OCI-LY7 (cell line): ENCODE measurements at regions not wholly inside any gene's neighbourhood (a gene's known extent, or its start where the extent isn't known, plus 50 kb on each side); places are given as distances from the start of the nearest gene placed in this dataset.

ENCODE experiments used
- BruUV-seq: library from RNA; stranded (reverse); fragments of 400-500 nt; replicated peaks from 2 replicates; lab custom pipeline; 2021; lab: Mats Ljungman, UMichigan
- CTCF ChIA-PET: fragments of 300-600 bp; sonication (Branson Sonifier 250); formaldehyde crosslinking; loops from one replicate; lab custom pipeline; 2022; ENCODE audit warnings: antibody characterized with exemption; ENCODE audit not compliant: unreplicated experiment; lab: Charles Lee
- POLR2A ChIA-PET: fragments of 300-600 bp; sonication (Branson Sonifier 250); formaldehyde crosslinking; loops from one replicate; lab custom pipeline; 2022; ENCODE audit warnings: antibody characterized with exemption; lab: Charles Lee
- DNase-seq: peaks from one replicate; pipeline ENCODE4 v3.0.0-alpha.2; 2015; ENCODE audit warnings: low spot score
- H2AFZ ChIP-seq: fragments of 200-600 bp; sonication (generic), shearing (Covaris generic); 2 replicates; pipeline ENCODE4 v1.6.1; 2014; ENCODE audit warnings: mild to moderate bottlenecking, antibody characterized with exemption, low read length, moderate library complexity
- H3K27ac ChIP-seq: fragments of 200-600 bp; sonication (generic); 2 replicates; pipeline ENCODE4 v1.5.1; 2014; ENCODE audit warnings: mixed run types, low read depth, mild to moderate bottlenecking, moderate library complexity, low read length, inconsistent platforms; ENCODE audit not compliant: poor library complexity, severe bottlenecking
- H3K36me3 ChIP-seq: fragments of 200-600 bp; sonication (generic); 2 replicates; pipeline ENCODE4 v1.6.1; 2014; ENCODE audit warnings: mild to moderate bottlenecking, antibody characterized with exemption, low read length, moderate library complexity, mixed read lengths; ENCODE audit not compliant: insufficient read depth
- H3K4me1 ChIP-seq: fragments of 200-600 bp; sonication (generic); 2 replicates; pipeline ENCODE4 v1.5.1; 2014; ENCODE audit warnings: mild to moderate bottlenecking, low read length; ENCODE audit not compliant: insufficient read depth, poor library complexity, severe bottlenecking
- H3K4me2 ChIP-seq: fragments of 200-600 bp; sonication (generic); 2 replicates; pipeline ENCODE4 v1.6.1; 2014; ENCODE audit warnings: mild to moderate bottlenecking, low read length
- H3K4me3 ChIP-seq: fragments of 200-600 bp; sonication (generic); 2 replicates; pipeline ENCODE4 v1.5.1; 2014; ENCODE audit warnings: mild to moderate bottlenecking, low read depth, low read length; ENCODE audit not compliant: poor library complexity, severe bottlenecking
- H3K79me2 ChIP-seq: fragments of 200-600 bp; sonication (generic); 2 replicates; pipeline ENCODE4 v1.6.1; 2016; ENCODE audit warnings: low read depth, mild to moderate bottlenecking, low read length, moderate library complexity, mixed read lengths; ENCODE audit not compliant: insufficient read depth
- H3K9me2 ChIP-seq: fragments of 200-600 bp; sonication (generic); 2 replicates; pipeline ENCODE4 v1.6.1; 2016; ENCODE audit warnings: mild to moderate bottlenecking, low read length, mixed read lengths; ENCODE audit not compliant: insufficient read depth
- H3K9me3 ChIP-seq: fragments of 200-600 bp; sonication (generic); 2 replicates; pipeline ENCODE4 v1.6.1; 2014; ENCODE audit warnings: mild to moderate bottlenecking, mixed run types, low read length, mixed read lengths
- H4K20me1 ChIP-seq: fragments of 200-600 bp; sonication (generic); 2 replicates; pipeline ENCODE4 v1.6.1; 2014; ENCODE audit warnings: mild to moderate bottlenecking, antibody characterized with exemption, low read length, moderate library complexity, mixed read lengths; ENCODE audit not compliant: insufficient read depth
- CTCF ChIP-seq: fragments of 200-600 bp; sonication (generic); conservative IDR thresholded peaks from 2 replicates; pipeline ENCODE4 v1.5.1; 2014; ENCODE audit warnings: mild to moderate bottlenecking, antibody characterized with exemption, low read length, moderate library complexity, mixed read lengths
- EZH2phosphoT487 ChIP-seq: fragments of 200-600 bp; sonication (generic); IDR thresholded peaks from 2 replicates; pipeline ENCODE4 v1.6.1; 2018; ENCODE audit warnings: low read depth, borderline replicate concordance, mild to moderate bottlenecking, mixed run types, antibody characterized with exemption, low read length, moderate library complexity, mixed read lengths
- intact Hi-C: fragments of 100-400 bp; cut with micrococcal nuclease; formaldehyde crosslinking; loops from one replicate; pipeline ENCODE4 v1.10.0; 2022; ENCODE audit not compliant: unreplicated experiment

- H4K20me1 ChIP-seq, result no peaks in the 10 kb centered on the region
- H3K36me3 ChIP-seq, result no peaks in the 10 kb centered on the region
- no peaks in the 10 kb centered on the region for H3K79me2 ChIP-seq
- H3K27ac ChIP-seq, result no peak overlapping the region
- no TSS peak for BruUV-seq
- H3K9me3 ChIP-seq, result no peaks in the 10 kb centered on the region
- intact Hi-C loops, result no loop called here
- no peak overlapping the region for H2AFZ ChIP-seq
- no peak overlapping the region for H3K4me3 ChIP-seq
- no peaks in the 10 kb centered on the region for H3K4me1 ChIP-seq
- TF ChIP-seq CTCF, result no peak
- no peak for TF ChIP-seq EZH2phosphoT487
- no peak overlapping the region for H3K4me2 ChIP-seq
- H3K9me2 ChIP-seq, result no peaks in the 10 kb centered on the region
- ChIA-PET CTCF (no interaction called here), POLR2A (interaction anchor here (2.2 kb wide), 1 partner anchor 10 kb away, joined by 5 read pairs; no protein-coding TSS in a partner anchor)
- DNase-seq, result no peak
These were observed 486.9 kb downstream of the CDH8 start for GRCh38 chr16:61549327-61549726.

GRCh38 chr16:61547626-61548025 lies 488.6 kb downstream of the CDH8 start:
- no peak overlapping the region for H3K27ac ChIP-seq
- TF ChIP-seq EZH2phosphoT487 (no peak), CTCF (no peak)
- H3K9me3 ChIP-seq, result no peaks in the 10 kb centered on the region
- no peaks in the 10 kb centered on the region for H3K36me3 ChIP-seq
- DNase-seq, result no peak
- intact Hi-C loops, result no loop called here
- ChIA-PET POLR2A (interaction anchor here (1.0 to 2.2 kb wide), 3 partner anchors 8 to 441 kb away, joined by 3 to 5 read pairs (median 4); no protein-coding TSS in a partner anchor), CTCF (no interaction called here)
- H3K4me3 ChIP-seq, result no peak overlapping the region
- H4K20me1 ChIP-seq, result no peaks in the 10 kb centered on the region
- no peak overlapping the region for H2AFZ ChIP-seq
- H3K4me2 ChIP-seq, result no peak overlapping the region
- BruUV-seq, result no TSS peak
- no peaks in the 10 kb centered on the region for H3K79me2 ChIP-seq
- H3K4me1 ChIP-seq, result no peaks in the 10 kb centered on the region
- no peaks in the 10 kb centered on the region for H3K9me2 ChIP-seq

DNA sequence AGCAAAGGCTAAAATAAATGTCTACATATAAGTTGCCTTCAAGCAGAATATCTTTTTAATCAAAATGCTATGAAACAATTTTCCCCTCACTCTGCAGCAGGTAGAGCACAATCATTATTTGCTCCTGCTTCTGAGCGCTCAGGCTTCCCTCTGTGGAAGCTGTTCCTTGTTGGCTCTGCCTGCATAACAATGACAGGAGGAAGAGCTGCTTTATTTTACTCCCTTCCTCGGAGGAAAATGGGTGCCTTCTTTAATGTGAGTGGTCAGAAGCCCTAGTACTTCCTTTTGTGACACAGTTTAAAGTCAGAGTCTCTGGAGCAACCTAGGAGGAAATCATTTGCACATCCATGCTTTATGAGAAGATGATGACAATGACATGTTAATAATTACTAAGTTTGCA lies 492.1 kb downstream of the CDH8 start:
- TF ChIP-seq CTCF, result no peak
- no peak for TF ChIP-seq EZH2phosphoT487
- DNase-seq, result no peak
- no peak overlapping the region for H2AFZ ChIP-seq
- intact Hi-C loops, result no loop called here
- no TSS peak for BruUV-seq
- no peaks in the 10 kb centered on the region for H3K9me2 ChIP-seq
- H3K4me3 ChIP-seq, result no peak overlapping the region
- POLR2A ChIA-PET, result interaction anchor here (0.5 kb wide), 1 partner anchor 112 kb away, joined by 3 read pairs; no protein-coding TSS in a partner anchor
- H3K4me1 ChIP-seq, result no peaks in the 10 kb centered on the region
- H3K27ac ChIP-seq, result no peak overlapping the region
- H3K9me3 ChIP-seq, result no peaks in the 10 kb centered on the region
- no peaks in the 10 kb centered on the region for H4K20me1 ChIP-seq
- H3K79me2 ChIP-seq, result no peaks in the 10 kb centered on the region
- no peaks in the 10 kb centered on the region for H3K36me3 ChIP-seq
- no peak overlapping the region for H3K4me2 ChIP-seq
- CTCF ChIA-PET, result no interaction called here
